Activated CD8-positive, alpha-beta memory T cell treated with anti-CD3 and anti-CD28 coated beads, Interleukin-2, amount 50 U/mL, for 24 hours (primary cell): ENCODE measurements at regions not wholly inside any gene's neighbourhood (a gene's known extent, or its start where the extent isn't known, plus 50 kb on each side); places are given as distances from the start of the nearest gene placed in this dataset.
"Not testable (repeated sequence)": the region's sequence is repeated elsewhere in the genome, so short reads cannot be mapped to it uniquely, and the experiment has no call there.

ENCODE experiments used
- DNase-seq: peaks from one replicate; pipeline ENCODE4 v3.0.0-alpha.2; 2020; ENCODE audit errors: extremely low read depth

- DNase-seq, result no peak
Measured at GRCh38 chr11:134727204-134727603, 315.2 kb upstream of the B3GAT1 start.

- DNase-seq, result no peak
Measured at GRCh38 chr11:134725716-134726639, 313.9 kb upstream of the B3GAT1 start.

GRCh38 chr11:134725211-134725610, 313.2 kb upstream of the B3GAT1 start:
- DNase-seq, result no peak

- DNase-seq, result no peak
Measured at GRCh38 chr11:134724779-134725140, 312.7 kb upstream of the B3GAT1 start.

GRCh38 chr11:134724106-134724778, 312.2 kb upstream of the B3GAT1 start:
- DNase-seq, result no peak

GRCh38 chr11:134720691-134721070, 308.6 kb upstream of the B3GAT1 start:
- DNase-seq, result not testable (repeated sequence)

- DNase-seq, result not testable (repeated sequence)
Measured at GRCh38 chr11:134719940-134720690, 308.1 kb upstream of the B3GAT1 start.

GRCh38 chr11:134719397-134719796, 307.4 kb upstream of the B3GAT1 start:
- DNase-seq, result no peak

GRCh38 chr11:134716582-134716981, 304.5 kb upstream of the B3GAT1 start:
- DNase-seq, result no peak

- DNase-seq, result no peak
Measured at GRCh38 chr11:134714021-134714656, 302.1 kb upstream of the B3GAT1 start.

- DNase-seq, result no peak
Measured at GRCh38 chr11:134712228-134713145, 300.4 kb upstream of the B3GAT1 start.

- DNase-seq, result no peak
Measured at GRCh38 chr11:134711588-134711987, 299.5 kb upstream of the B3GAT1 start.

GRCh38 chr11:134710861-134711407, 298.9 kb upstream of the B3GAT1 start:
- DNase-seq, result no peak

- no peak for DNase-seq
Measured at GRCh38 chr11:134705858-134706257, 293.8 kb upstream of the B3GAT1 start.

GRCh38 chr11:134702827-134703226, 290.8 kb upstream of the B3GAT1 start:
- DNase-seq, result no peak

- DNase-seq, result no peak
Measured at GRCh38 chr11:134701564-134702165, 289.6 kb upstream of the B3GAT1 start.

GRCh38 chr11:134700101-134700640, 288.1 kb upstream of the B3GAT1 start:
- no peak for DNase-seq

- no peak for DNase-seq
Measured at GRCh38 chr11:134696455-134696854, 284.4 kb upstream of the B3GAT1 start.

- no peak for DNase-seq
Measured at GRCh38 chr11:134691985-134692384, 279.9 kb upstream of the B3GAT1 start.
